GM12878 (cell line): ENCODE measurements at regions not wholly inside any gene's neighbourhood (a gene's known extent, or its start where the extent isn't known, plus 50 kb on each side); places are given as distances from the start of the nearest gene placed in this dataset.

Experiments
- FOXK2 ChIP-seq: fragments of 450-650 bp; IDR thresholded peaks from 2 replicates; pipeline ENCODE4 v1.6.1; 2017; ENCODE audit warnings: mild to moderate bottlenecking, moderate library complexity
- SRF ChIP-seq, 2 experiments: IDR thresholded peaks; 2 replicates each; pipeline ENCODE4 v1.6.1; 2011; ENCODE audit warnings: low read depth in 2 of 2, low read length in 2 of 2, mild to moderate bottlenecking in 1 of 2, moderate library complexity in 1 of 2
- TF ChIP-seq, protein P1 (sequence below): IDR thresholded peaks from 2 replicates; pipeline ENCODE4 v1.6.1; 2012; ENCODE audit warnings: low read depth, low read length, improper control_type of control experiment
- TF ChIP-seq, protein P2 (sequence below): IDR thresholded peaks from 2 replicates; pipeline ENCODE4 v1.6.1; 2011; ENCODE audit warnings: borderline replicate concordance, low read depth, mild to moderate bottlenecking, moderate library complexity, mixed read lengths, low read length; ENCODE audit not compliant: insufficient read depth; ENCODE audit errors: extremely low read length
- TF ChIP-seq, protein P3 (sequence below): IDR thresholded peaks from 2 replicates; pipeline ENCODE4 v1.6.1; 2012; ENCODE audit warnings: low read depth, low read length, improper control_type of control experiment

DNA sequence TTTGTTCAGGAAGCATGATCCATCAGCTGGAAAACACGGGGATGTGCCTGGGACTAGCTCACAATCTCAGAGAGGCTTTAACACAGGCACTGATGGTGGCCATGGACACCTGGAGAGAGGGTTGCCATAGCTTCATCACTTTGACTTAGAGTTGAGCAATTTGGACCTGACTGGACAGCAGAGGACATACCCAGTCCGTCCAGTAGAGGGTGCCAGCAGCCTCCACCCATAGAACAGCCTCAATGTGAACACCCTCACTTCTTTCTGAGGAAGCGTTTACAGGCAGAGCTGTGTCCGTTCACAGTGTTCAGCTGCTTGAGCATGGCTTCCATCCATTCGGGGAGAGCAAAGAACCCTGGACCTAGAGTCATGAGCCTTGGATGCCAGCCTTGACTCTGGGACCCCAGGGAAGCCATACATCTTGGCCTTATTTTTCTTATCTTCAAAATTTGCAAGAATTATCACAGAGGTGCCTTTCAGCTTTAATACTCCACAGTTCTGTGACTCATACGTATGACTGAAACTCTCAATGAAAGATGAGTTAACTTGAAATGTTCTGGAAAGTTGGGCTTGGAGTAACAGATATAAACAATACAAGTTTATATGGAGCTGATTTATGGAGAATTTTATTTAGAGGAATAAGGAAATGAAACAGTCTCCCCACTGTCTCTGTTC is 302.9 kb upstream of the PODXL start:
- TF ChIP-seq, protein P1, sequence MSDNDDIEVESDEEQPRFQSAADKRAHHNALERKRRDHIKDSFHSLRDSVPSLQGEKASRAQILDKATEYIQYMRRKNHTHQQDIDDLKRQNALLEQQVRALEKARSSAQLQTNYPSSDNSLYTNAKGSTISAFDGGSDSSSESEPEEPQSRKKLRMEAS: no peak
- TF ChIP-seq FOXK2: no peak
- TF ChIP-seq, protein P2, sequence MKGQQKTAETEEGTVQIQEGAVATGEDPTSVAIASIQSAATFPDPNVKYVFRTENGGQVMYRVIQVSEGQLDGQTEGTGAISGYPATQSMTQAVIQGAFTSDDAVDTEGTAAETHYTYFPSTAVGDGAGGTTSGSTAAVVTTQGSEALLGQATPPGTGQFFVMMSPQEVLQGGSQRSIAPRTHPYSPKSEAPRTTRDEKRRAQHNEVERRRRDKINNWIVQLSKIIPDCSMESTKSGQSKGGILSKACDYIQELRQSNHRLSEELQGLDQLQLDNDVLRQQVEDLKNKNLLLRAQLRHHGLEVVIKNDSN: no peak
- TF ChIP-seq, protein P3, sequence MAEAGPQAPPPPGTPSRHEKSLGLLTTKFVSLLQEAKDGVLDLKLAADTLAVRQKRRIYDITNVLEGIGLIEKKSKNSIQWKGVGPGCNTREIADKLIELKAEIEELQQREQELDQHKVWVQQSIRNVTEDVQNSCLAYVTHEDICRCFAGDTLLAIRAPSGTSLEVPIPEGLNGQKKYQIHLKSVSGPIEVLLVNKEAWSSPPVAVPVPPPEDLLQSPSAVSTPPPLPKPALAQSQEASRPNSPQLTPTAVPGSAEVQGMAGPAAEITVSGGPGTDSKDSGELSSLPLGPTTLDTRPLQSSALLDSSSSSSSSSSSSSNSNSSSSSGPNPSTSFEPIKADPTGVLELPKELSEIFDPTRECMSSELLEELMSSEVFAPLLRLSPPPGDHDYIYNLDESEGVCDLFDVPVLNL: no peak
- no peak for TF ChIP-seq SRF (IDR thresholded peaks at IDR 0.05; ENCODE audit: low read depth in 2 of 2, low read length in 2 of 2)
